Stimulated activated CD4-positive, alpha-beta T cell treated with anti-CD3 and anti-CD28 coated beads, Interleukin-4, amount 100 ng/mL, for 24 hours (primary cell): ENCODE measurements at regions not wholly inside any gene's neighbourhood (a gene's known extent, or its start where the extent isn't known, plus 50 kb on each side); places are given as distances from the start of the nearest gene placed in this dataset.
"Not testable (repeated sequence)": the region's sequence is repeated elsewhere in the genome, so short reads cannot be mapped to it uniquely, and the experiment has no call there.

ENCODE experiments used
- DNase-seq: peaks from one replicate; pipeline ENCODE4 v3.0.0-alpha.2; 2020

DNA sequence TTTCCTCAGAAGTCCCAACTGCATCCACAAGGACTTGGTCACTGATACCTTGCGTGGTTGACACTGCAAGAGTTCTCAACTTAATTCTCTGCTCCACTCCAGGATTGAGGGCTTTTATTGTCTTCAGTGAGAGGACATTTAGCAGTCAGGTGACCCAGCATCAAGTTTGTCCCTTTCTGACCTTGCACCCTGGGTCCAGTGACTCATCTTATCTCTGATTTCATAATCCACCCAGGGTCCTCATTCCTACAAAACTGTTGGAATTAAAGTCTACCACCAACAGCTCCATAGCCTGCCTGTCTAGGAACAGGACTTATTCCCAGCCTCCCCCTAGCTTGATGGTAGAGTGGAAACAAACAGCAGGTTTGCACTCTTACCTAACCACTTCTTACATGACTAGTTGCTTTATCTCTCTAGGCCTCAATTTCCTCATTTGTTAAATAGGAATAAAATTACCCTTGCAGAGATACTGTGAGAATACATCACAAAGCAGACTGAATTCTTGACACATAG, 151.3 kb upstream of the LPP start:
- no peak for DNase-seq

GRCh38 chr3:188003188-188004171, 150.5 kb upstream of the LPP start:
- no peak for DNase-seq

DNA sequence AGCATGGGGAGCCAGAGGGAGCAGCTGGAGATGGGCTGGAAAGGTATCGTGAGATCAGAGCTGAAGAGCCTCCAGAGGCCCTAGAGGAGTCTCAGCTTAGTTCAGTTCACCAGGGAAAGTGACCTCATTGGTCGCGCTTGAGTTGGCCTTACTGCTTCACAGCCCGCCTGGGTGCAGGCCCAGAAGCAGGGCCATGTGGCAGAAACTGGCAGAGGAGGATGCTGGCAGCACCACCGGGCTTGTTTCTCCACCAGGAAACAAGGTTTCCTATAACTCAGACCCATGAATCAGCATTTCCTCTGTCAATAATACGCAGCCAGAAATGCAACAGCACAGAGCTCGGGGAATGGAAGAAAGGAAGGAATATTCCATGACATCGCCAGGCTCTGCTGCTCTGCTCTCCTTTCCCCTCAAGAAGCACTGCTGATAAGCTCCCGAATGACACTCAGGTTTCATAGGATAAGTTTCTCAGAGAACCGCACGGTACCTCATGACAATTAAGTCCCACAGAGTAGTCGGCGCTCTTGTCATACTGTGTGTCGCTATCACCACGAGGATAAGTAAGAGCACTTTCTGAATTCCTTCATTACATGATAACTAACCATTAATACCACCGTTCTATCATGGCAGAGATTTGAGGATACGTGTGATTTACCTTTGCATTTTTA, 147.1 kb upstream of the LPP start:
- no peak for DNase-seq

- DNase-seq = no peak
Observed at GRCh38 chr3:188007897-188008296, 146.1 kb upstream of the LPP start.

DNA sequence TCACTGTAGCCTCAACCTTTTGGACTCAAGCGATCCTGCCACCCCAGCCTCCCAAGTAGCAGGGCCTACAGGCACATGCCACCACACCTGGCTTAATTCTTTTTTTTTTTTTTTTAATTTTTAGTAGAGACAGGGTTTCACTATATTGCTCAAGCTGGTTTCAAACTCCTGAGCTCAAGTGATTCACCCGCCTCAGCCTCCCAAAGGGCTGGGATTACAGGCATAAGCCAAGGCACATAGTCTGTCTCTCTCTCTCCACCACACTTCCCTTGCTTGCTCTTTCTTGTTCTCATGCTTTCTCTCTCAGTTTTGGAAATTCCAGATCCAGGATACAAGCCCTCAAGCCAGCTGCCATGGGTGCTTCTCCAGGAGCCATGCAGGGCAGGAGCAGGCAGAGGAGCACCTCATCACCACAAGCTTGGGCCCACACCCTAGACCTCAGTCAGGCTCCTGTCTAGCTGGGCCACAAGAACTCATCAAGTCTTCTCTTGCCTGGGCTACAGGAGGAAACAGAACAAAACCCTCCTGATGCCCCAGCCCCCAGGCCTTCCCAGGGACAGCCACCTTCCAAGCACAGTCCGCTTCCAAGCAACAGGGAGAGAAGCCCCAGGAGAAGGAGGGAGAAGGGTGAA, 145.3 kb upstream of the LPP start:
- no peak for DNase-seq

DNA sequence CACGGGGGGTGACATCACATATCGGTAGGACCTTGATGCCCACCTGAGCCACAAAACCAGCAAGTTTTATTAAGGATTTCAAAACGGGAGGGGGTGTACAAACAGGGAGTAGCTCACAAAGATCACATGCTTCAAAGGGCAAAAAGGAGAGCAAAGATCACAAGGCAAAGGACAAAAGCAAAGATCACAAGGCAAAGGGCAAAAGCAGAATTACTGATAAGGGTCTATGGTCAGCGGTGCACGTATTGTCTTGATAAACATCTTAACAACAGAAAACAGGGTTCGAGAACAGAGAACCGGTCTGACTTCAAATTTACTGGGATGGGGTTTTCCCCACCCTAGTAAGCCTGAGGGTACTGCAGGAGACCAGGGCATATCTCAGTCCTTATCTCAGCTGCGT, 143.5 kb upstream of the LPP start:
- DNase-seq = no peak

- no peak for DNase-seq
Observed at GRCh38 chr3:188019727-188020126, 134.2 kb upstream of the LPP start.

DNA sequence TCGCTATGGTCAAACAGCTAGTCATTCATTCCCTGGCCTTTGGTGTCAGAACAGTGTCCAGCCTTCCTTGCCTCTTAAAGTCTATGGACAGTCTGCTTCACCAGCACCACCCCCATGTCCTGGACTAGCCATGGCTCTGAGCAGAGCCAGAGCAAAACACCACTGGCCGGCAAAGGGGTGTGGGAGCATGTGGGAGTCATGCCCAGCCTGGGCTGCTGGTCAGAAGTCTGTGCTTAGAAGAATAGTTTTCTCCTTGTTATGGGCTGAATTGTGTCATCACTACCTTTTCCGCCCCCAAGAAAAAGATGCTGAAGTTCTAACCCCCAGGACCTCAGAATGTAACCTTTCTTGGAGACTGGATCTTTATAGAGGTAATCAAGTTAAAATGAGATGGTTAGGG, 132.9 kb upstream of the LPP start:
- DNase-seq = no peak

DNA sequence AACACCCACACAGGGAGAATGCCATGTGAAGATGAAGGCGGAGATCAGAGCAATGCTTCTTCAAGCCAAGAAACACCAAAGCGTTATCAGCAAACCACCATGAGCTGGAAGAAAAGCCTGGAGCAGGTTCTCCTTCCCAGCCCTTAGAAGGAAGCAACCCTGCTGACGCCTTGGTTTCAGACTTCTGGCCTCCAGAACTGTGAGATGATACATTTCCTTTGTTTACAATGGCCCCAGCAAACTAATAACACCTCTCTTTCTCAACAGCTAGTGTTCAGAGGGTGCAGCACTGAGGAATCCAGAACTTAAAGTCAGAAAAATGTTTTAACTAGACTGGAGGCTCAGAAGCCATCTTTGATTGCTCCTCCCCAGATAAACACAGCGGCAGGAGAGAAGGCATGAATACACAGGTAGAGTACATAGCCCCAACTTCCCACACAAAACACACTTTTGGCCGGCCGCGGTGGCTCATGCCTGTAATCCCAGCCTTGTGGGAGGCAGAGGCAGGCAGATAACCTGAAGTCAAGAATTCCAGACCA, 132.4 kb upstream of the LPP start:
- no peak for DNase-seq

DNA sequence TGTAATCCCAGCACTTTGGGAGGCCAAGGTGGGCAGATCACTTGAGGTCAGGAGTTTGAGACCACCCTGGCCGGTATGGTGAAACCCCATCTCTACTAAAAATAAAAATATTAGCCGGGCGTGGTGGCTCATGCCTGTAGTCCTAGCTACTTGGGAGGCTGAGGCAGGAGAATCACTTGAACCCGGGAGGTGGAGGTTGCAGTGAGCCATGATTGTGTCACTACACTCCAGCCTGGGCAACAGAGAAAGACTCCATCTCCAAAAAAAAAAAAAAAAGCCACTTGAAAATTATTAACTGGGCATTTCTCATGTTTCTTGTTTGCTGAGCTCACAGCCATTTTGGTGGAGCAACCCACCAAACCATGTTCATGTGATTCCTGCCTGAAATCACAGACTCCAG, 131.1 kb upstream of the LPP start:
- not testable (repeated sequence) for DNase-seq

DNA sequence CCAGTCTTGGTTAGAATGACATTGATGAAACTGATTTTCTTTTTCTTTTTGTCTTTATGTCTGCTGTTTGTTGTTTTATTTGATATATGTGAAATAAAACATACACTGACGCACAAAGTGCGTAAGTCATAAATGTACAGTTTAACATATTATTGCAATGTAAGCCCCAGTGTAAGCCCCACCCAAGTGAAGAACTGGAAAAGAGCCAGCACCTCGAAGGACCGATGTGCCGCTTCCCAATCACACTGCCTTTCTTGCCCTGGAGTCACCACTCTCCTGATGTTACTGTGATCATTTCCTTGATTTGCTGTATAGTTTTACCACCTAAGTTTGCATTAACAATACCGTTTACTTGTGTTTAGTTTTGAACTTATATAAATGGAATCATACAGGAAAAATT, 128.4 kb upstream of the LPP start:
- no peak for DNase-seq

DNA sequence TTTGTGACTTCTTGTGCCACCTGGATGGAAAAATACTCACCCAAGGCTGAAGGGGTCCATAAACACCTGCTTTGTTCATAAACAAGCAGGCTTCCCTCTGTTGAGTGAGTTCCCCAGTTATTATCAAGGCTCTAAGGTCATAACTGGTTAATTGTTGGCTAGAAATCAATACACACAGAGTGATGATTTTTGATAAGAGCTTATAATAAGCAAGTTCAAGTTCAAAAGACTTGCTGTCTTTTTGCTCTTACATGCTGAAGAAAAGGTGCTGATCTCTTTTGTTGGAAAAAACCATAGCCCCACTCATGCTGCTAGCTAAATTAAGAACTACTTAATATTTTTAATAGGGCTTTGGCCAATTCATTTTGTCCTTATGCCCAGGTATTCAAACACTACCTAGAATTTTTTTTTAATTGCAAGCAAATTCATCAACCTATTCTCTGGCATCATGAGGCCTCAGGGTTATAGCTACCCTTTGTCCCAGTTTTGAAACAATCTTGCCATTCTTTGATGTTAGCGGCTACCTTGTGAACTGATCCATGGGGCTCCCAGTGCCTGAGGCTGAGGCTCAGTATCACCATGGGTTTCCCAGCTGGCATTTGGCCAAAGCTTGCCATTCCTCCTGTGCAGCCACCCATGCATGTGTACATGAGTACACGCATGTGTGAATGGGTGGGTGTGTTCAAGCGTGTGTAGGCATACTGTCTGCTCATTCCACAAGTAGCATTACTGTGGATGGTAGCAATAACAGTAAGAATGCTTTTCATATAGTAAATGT, 127.6 kb upstream of the LPP start:
- no peak for DNase-seq

GRCh38 chr3:188031121-188031520, 122.8 kb upstream of the LPP start:
- DNase-seq = no peak

DNA sequence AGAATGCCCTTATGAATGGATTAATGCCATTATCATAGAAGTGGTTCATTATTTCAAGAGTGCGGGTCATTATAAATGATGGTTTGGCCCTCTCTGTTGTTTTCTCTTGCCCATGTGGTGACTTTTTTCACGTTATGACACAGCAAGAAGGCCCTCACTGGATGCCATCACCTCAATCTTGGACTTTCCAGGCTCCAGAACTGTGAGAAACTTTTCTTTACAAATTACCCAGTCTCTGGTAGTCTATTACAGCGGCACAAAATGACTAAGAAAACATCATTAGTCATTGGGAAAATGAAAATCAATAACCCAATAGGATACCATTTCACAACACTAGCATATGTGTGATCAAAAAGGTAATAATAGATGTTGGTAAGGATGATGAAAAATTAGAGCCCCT, 119.0 kb upstream of the LPP start:
- no peak for DNase-seq

GRCh38 chr3:188036375-188037194, 117.4 kb upstream of the LPP start:
- DNase-seq = no peak

DNA sequence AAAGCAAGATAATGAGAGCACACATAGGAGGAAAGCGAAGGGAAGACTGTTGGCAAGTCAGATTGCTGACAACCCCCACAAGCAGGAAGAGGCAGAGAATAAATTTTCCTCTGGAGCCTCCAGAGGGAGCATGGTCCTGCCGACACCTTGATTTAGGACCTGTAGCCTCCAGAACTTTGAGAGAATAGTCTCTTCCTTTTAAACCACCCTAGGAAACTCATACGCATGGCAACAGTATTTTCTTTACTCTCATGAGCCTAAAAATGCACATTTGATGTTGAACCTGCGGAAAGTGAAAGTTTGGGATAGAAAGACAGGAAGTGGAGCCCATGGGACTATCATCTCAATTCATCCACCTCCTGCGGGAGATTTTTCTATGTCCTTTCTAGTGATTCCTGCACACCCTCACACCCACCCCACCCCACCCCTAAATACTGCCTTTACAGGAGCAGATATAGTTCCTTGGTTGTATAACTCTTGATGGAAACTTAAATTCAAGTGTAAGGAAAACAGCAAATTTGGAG, 116.7 kb upstream of the LPP start:
- DNase-seq = no peak

- no peak for DNase-seq
Observed at GRCh38 chr3:188037965-188038581, 115.9 kb upstream of the LPP start.

DNA sequence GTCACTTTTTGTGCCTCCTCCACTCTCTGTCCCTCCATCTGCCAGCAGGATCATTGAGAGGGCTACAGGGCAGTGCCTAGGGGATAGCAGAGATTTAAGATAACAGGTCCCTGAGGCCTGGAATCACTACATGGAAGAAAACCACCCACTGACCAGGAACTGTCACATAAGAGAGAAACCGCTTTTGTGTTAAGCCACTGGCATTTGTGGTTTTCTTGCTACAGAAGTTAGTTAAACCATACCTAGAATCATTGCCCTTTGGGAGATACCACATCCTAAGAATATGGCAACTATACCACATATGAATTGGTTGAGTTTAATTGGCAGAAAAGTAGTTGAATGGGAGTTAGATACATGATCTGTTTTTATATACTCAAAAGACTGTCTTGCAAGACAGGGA, 112.8 kb upstream of the LPP start:
- DNase-seq = no peak

DNA sequence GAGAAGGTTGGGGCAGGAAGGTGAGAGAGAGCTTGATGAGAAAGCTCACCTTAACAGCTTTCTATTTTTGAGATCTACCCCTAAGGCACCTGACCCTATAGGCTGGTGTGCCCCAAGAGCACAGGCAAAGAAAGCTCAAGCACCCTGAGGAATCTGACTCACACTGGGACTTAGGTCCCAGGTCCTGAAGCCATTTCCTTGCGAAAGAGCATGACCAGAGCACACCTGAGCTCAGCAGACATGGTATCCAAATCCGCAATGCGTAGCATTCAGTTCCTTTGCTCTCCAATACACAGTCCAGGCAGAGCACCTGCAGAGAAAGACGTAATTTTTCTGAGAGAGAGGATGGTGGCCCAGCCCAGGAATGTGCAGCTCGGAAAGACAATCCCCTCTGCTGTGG, 112.1 kb upstream of the LPP start:
- DNase-seq = no peak

GRCh38 chr3:188042466-188042865, 111.5 kb upstream of the LPP start:
- DNase-seq = no peak

- DNase-seq = no peak
Observed at GRCh38 chr3:188043891-188044290, 110.1 kb upstream of the LPP start.
